ENCODE measurements at regions not wholly inside any gene's neighbourhood (a gene's known extent, or its start where the extent isn't known, plus 50 kb on each side); places are given as distances from the start of the nearest gene placed in this dataset.

GRCh38 chr5:58114324-58114723 is 345.6 kb downstream of the PLK2 start:
- peak in 1 of 51 donors; percentile 30 for DNase-seq

GRCh38 chr5:58113172-58113571 is 346.7 kb downstream of the PLK2 start:
- no peak for DNase-seq

- no peak for DNase-seq
These were observed 351.4 kb downstream of the PLK2 start for GRCh38 chr5:58108511-58108910.

- DNase-seq = no peak
These were observed 352.2 kb downstream of the PLK2 start for GRCh38 chr5:58107704-58108103.

- no peak for DNase-seq
These were observed 353.0 kb downstream of the PLK2 start for GRCh38 chr5:58106754-58107410.

GRCh38 chr5:58105836-58106235 is 354.1 kb downstream of the PLK2 start:
- DNase-seq = no peak

- no peak for DNase-seq
These were observed 360.6 kb downstream of the PLK2 start for GRCh38 chr5:58099257-58099656.

- DNase-seq = no peak
These were observed 365.9 kb downstream of the PLK2 start for GRCh38 chr5:58094031-58094430.

GRCh38 chr5:58090704-58091103 is 369.2 kb downstream of the PLK2 start:
- no peak for DNase-seq

GRCh38 chr5:58088941-58089340 is 370.9 kb downstream of the PLK2 start:
- no peak for DNase-seq

GRCh38 chr5:58087905-58088304 is 372.0 kb downstream of the PLK2 start:
- no peak for DNase-seq

- no peak for DNase-seq
These were observed 372.8 kb downstream of the PLK2 start for GRCh38 chr5:58087123-58087522.

- DNase-seq = no peak
These were observed 374.1 kb downstream of the PLK2 start for GRCh38 chr5:58085800-58086199.

GRCh38 chr5:58081435-58081834 is 378.5 kb downstream of the PLK2 start:
- DNase-seq = no peak

- DNase-seq = no peak
These were observed 379.3 kb downstream of the PLK2 start for GRCh38 chr5:58080573-58080972.

GRCh38 chr5:58077966-58078365 is 381.9 kb downstream of the PLK2 start:
- DNase-seq = no peak

- DNase-seq = no peak
These were observed 382.5 kb downstream of the PLK2 start for GRCh38 chr5:58077416-58077815.

GRCh38 chr5:58076483-58077257 is 383.2 kb downstream of the PLK2 start:
- DNase-seq = no peak

GRCh38 chr5:58075907-58076306 is 384.0 kb downstream of the PLK2 start:
- DNase-seq = no peak

- DNase-seq = no peak
These were observed 385.2 kb downstream of the PLK2 start for GRCh38 chr5:58074717-58075116.

- no peak for DNase-seq
These were observed 385.7 kb downstream of the PLK2 start for GRCh38 chr5:58074222-58074621.

- no peak for DNase-seq
These were observed 386.6 kb downstream of the PLK2 start for GRCh38 chr5:58073243-58073642.

GRCh38 chr5:58072300-58072965 is 387.5 kb downstream of the PLK2 start:
- no peak for DNase-seq

Measured in hypothalamus (tissue), 51 donors.